Loucy (cell line): ENCODE measurements at regions not wholly inside any gene's neighbourhood (a gene's known extent, or its start where the extent isn't known, plus 50 kb on each side); places are given as distances from the start of the nearest gene placed in this dataset.

Experiments used
- H2AFZ ChIP-seq: fragments of 200-600 bp; sonication (generic); 2 replicates; pipeline ENCODE4 v1.6.0; 2016; ENCODE audit warnings: antibody characterized with exemption, mild to moderate bottlenecking, low read length, moderate library complexity
- H3F3A ChIP-seq: fragments of 200-600 bp; 2 replicates; pipeline ENCODE4 v1.6.0; 2016; ENCODE audit warnings: antibody characterized with exemption, low read depth, mild to moderate bottlenecking
- H3K27me3 ChIP-seq: fragments of 200-600 bp; sonication (generic); 2 replicates; pipeline ENCODE4 v1.6.1; 2014; ENCODE audit warnings: low read length, mild to moderate bottlenecking; ENCODE audit not compliant: insufficient read depth, poor library complexity, severe bottlenecking
- H3K36me3 ChIP-seq: fragments of 200-600 bp; sonication (generic); 2 replicates; pipeline ENCODE4 v1.6.1; 2016; ENCODE audit warnings: low read length; ENCODE audit not compliant: insufficient read depth
- H3K4me1 ChIP-seq: fragments of 200-600 bp; sonication (generic); 2 replicates; pipeline ENCODE4 v1.5.1; 2014; ENCODE audit warnings: low read length, mild to moderate bottlenecking; ENCODE audit not compliant: insufficient read depth, poor library complexity, severe bottlenecking
- H3K4me2 ChIP-seq: fragments of 200-600 bp; sonication (generic); 2 replicates; pipeline ENCODE4 v1.6.0; 2014; ENCODE audit warnings: antibody characterized with exemption, low read length, low read depth, mild to moderate bottlenecking; ENCODE audit not compliant: poor library complexity, severe bottlenecking
- H3K4me3 ChIP-seq: fragments of 200-600 bp; sonication (generic); 2 replicates; pipeline ENCODE4 v1.5.1; 2014; ENCODE audit warnings: low read length, mild to moderate bottlenecking, mixed read lengths; ENCODE audit not compliant: poor library complexity, severe bottlenecking
- H3K79me2 ChIP-seq: fragments of 200-600 bp; sonication (generic); 2 replicates; pipeline ENCODE4 v1.6.1; 2014; ENCODE audit warnings: low read length; ENCODE audit not compliant: insufficient read depth
- H3K9ac ChIP-seq: fragments of 200-600 bp; sonication (generic); 2 replicates; pipeline ENCODE4 v1.6.0; 2014; ENCODE audit warnings: mild to moderate bottlenecking, low read depth, low read length, moderate library complexity; ENCODE audit not compliant: poor library complexity, severe bottlenecking
- H3K9me2 ChIP-seq: fragments of 200-600 bp; sonication (generic); replicated peaks from 2 replicates; pipeline ENCODE4 v1.6.1; 2016; ENCODE audit warnings: low read depth, low read length, mixed read lengths
- H3K9me3 ChIP-seq: fragments of 200-600 bp; sonication (generic); 2 replicates; pipeline ENCODE4 v1.6.1; 2014; ENCODE audit warnings: mild to moderate bottlenecking, antibody characterized with exemption, low read length, low read depth; ENCODE audit not compliant: insufficient read depth
- H4K20me1 ChIP-seq: fragments of 200-600 bp; sonication (generic); 2 replicates; pipeline ENCODE4 v1.6.0; 2014; ENCODE audit warnings: antibody characterized with exemption, low read length, mild to moderate bottlenecking; ENCODE audit not compliant: insufficient read depth, poor library complexity, severe bottlenecking
- EZH2phosphoT487 ChIP-seq: fragments of 200-600 bp; IDR thresholded peaks from 2 replicates; pipeline ENCODE4 v1.6.1; 2018; ENCODE audit warnings: antibody characterized with exemption, mild to moderate bottlenecking, moderate library complexity, borderline replicate concordance
- TF ChIP-seq, protein P1 (sequence below): fragments of 200-600 bp; sonication (generic); conservative IDR thresholded peaks from 2 replicates; pipeline ENCODE4 v1.5.1; 2014; ENCODE audit warnings: mild to moderate bottlenecking, antibody characterized with exemption, low read length

DNA sequence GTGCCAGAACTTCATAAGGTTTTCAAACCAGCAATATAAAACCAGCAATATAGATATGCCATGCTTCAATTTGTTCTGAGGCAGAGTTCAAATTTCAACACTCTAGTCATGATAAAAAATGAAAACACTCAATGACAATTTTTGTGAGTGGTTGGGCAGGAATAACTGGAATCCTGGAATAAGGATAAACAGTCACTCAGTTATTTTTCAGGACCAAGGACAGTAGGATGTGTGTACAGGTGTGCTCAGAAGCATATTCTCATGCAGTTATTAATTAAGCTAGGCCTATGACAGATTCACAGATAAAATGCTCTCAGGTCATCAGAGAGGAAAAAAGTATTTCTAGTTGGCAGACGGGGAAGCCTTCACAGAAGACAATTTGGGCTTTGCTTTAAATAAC lies 117.3 kb upstream of the PPP2R2B start:
- no peaks in the 10 kb centered on the region for H3K36me3 ChIP-seq
- no peaks in the 10 kb centered on the region for H4K20me1 ChIP-seq
- no peak overlapping the region for H3K9ac ChIP-seq
- H3K9me3 ChIP-seq = no peaks in the 10 kb centered on the region
- no peak overlapping the region for H3K4me2 ChIP-seq
- no peaks in the 10 kb centered on the region for H3K79me2 ChIP-seq
- TF ChIP-seq, protein P1, sequence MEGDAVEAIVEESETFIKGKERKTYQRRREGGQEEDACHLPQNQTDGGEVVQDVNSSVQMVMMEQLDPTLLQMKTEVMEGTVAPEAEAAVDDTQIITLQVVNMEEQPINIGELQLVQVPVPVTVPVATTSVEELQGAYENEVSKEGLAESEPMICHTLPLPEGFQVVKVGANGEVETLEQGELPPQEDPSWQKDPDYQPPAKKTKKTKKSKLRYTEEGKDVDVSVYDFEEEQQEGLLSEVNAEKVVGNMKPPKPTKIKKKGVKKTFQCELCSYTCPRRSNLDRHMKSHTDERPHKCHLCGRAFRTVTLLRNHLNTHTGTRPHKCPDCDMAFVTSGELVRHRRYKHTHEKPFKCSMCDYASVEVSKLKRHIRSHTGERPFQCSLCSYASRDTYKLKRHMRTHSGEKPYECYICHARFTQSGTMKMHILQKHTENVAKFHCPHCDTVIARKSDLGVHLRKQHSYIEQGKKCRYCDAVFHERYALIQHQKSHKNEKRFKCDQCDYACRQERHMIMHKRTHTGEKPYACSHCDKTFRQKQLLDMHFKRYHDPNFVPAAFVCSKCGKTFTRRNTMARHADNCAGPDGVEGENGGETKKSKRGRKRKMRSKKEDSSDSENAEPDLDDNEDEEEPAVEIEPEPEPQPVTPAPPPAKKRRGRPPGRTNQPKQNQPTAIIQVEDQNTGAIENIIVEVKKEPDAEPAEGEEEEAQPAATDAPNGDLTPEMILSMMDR = no peak
- TF ChIP-seq EZH2phosphoT487 = no peak
- no peaks in the 10 kb centered on the region for H3K4me1 ChIP-seq
- H3K4me3 ChIP-seq = no peak overlapping the region
- H3F3A ChIP-seq = no peaks in the 10 kb centered on the region
- H3K9me2 ChIP-seq = no peaks in the 10 kb centered on the region
- H2AFZ ChIP-seq = no peak overlapping the region
- H3K27me3 ChIP-seq = no peaks in the 10 kb centered on the region

DNA sequence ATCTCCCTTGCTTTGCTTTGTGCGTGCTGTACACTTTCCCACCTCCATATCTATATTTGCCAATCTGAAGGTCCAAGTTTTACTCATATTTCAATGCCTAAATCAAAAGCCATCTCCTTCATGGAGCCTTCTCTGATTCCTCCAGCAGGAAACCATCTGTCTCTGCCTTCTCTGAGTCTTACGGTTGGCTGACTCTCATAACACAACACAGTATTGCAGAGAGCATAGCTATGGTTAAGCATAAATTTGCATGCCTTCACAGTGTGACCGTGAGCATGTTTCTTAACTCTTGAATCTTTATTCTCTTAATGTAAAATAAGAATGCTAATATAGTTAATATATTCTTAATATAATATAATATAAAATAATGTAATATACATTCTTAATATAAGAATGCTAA lies 136.8 kb upstream of the PPP2R2B start:
- H3K27me3 ChIP-seq = no peaks in the 10 kb centered on the region
- H3K9me3 ChIP-seq = no peaks in the 10 kb centered on the region
- H3F3A ChIP-seq = no peaks in the 10 kb centered on the region
- H2AFZ ChIP-seq = no peak overlapping the region
- no peak overlapping the region for H3K9ac ChIP-seq
- H3K4me1 ChIP-seq = no peaks in the 10 kb centered on the region
- TF ChIP-seq, protein P1 = no peak
- no peak for TF ChIP-seq EZH2phosphoT487
- H3K4me3 ChIP-seq = no peak overlapping the region
- no peaks in the 10 kb centered on the region for H3K79me2 ChIP-seq
- no peaks in the 10 kb centered on the region for H3K36me3 ChIP-seq
- no peaks in the 10 kb centered on the region for H4K20me1 ChIP-seq
- peaks cover 6% of the 10 kb centered on the region; the same call in 1 of the 2 replicates for H3K9me2 ChIP-seq
- no peak overlapping the region for H3K4me2 ChIP-seq

DNA sequence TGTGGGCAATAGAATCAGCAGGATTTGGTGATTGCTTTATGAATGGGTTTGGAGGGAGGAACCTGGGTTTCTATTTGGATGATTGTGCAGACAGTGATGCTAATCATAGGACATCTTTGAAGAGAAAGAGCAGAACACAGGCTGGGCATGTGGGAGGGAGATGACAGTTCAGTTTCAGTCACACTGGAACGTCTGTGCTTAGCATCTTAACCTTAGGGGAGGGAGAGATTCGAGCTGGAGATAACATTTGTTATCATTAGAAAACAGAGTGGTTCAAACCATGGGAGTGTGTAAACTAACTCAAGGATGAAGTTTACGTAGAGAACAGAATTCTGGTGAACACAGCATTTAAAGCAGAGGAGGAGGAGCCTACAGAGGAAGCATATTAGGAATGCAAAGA lies 138.6 kb upstream of the PPP2R2B start:
- Histone ChIP-seq H4K20me1 (no peaks in the 10 kb centered on the region), H3K27me3 (no peaks in the 10 kb centered on the region), H2AFZ (no peak overlapping the region), H3K4me2 (no peak overlapping the region), H3K4me3 (no peak overlapping the region), H3F3A (no peaks in the 10 kb centered on the region), H3K9ac (no peak overlapping the region), H3K79me2 (no peaks in the 10 kb centered on the region), H3K36me3 (no peaks in the 10 kb centered on the region), H3K4me1 (no peaks in the 10 kb centered on the region), H3K9me2 (peaks cover 6% of the 10 kb centered on the region; the same call in 1 of the 2 replicates), H3K9me3 (no peaks in the 10 kb centered on the region)
- TF ChIP-seq EZH2phosphoT487 = no peak
- TF ChIP-seq, protein P1 = no peak
